IMR-90 (cell line): ENCODE measurements at regions not wholly inside any gene's neighbourhood (a gene's known extent, or its start where the extent isn't known, plus 50 kb on each side); places are given as distances from the start of the nearest gene placed in this dataset.

Experiments used
- BHLHE40 ChIP-seq: fragments of 150-350 bp; IDR thresholded peaks from 2 replicates; pipeline ENCODE4 v1.6.1; 2016; ENCODE audit warnings: mild to moderate bottlenecking, low read depth, low read length
- MAFK ChIP-seq: IDR thresholded peaks from 2 replicates; pipeline ENCODE4 v1.6.1; 2012; ENCODE audit warnings: low read depth, low read length, improper control_type of control experiment
- MXI1 ChIP-seq: IDR thresholded peaks from 2 replicates; pipeline ENCODE4 v1.6.1; 2012; ENCODE audit warnings: low read depth, mild to moderate bottlenecking, low read length, moderate library complexity, borderline replicate concordance
- NFE2L2 ChIP-seq: fragments of 150-350 bp; IDR thresholded peaks from 2 replicates; pipeline ENCODE4 v1.6.1; 2016; ENCODE audit warnings: low read depth, mild to moderate bottlenecking, low read length
- POLR2A ChIP-seq: IDR thresholded peaks from 2 replicates; pipeline ENCODE4 v1.6.1; 2012; ENCODE audit warnings: mild to moderate bottlenecking, low read depth, low read length
- USF2 ChIP-seq: fragments of 150-350 bp; IDR thresholded peaks from 2 replicates; pipeline ENCODE4 v1.6.1; 2017; ENCODE audit warnings: mild to moderate bottlenecking, antibody characterized with exemption, low read length, low read depth
- TF ChIP-seq, protein P1 (sequence below): conservative IDR thresholded peaks from 2 replicates; pipeline ENCODE4 v1.5.1; 2012; ENCODE audit warnings: mild to moderate bottlenecking, low read depth, low read length, improper control_type of control experiment
- TF ChIP-seq, protein P2 (sequence below): fragments of 150-350 bp; IDR thresholded peaks from 2 replicates; pipeline ENCODE4 v1.6.1; 2016; ENCODE audit warnings: low read depth, mild to moderate bottlenecking, low read length, moderate library complexity, borderline replicate concordance

DNA sequence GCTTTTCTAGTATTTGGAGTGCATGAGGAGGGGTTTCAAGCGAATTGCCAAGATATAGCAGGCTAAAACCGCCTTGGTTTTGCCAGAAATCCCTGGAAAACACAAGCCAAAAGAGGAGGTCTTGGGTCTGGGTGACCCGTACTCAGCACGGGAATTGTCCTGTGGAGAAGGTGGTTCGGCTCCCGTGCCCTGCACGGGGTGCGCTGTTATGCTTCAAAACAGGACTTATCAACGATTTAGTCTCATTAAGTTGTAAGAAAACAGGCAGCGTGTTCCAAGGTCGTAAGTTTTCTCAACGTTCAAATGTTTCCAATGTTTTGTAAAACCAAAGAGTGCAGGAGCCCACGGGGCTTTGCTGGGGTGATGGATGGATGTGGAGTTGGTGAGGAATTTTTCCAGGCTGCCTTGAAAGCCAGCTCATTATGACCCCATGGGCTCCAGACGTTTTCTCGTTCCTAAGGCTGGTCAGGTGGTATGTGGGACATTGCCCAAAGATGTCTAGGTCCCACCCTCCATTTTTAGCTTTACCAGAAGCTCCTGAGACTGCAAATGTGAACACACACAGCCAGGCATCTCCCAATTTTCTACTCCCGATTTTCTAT lies 75.4 kb upstream of the CLDN14 start:
- TF ChIP-seq, protein P1, sequence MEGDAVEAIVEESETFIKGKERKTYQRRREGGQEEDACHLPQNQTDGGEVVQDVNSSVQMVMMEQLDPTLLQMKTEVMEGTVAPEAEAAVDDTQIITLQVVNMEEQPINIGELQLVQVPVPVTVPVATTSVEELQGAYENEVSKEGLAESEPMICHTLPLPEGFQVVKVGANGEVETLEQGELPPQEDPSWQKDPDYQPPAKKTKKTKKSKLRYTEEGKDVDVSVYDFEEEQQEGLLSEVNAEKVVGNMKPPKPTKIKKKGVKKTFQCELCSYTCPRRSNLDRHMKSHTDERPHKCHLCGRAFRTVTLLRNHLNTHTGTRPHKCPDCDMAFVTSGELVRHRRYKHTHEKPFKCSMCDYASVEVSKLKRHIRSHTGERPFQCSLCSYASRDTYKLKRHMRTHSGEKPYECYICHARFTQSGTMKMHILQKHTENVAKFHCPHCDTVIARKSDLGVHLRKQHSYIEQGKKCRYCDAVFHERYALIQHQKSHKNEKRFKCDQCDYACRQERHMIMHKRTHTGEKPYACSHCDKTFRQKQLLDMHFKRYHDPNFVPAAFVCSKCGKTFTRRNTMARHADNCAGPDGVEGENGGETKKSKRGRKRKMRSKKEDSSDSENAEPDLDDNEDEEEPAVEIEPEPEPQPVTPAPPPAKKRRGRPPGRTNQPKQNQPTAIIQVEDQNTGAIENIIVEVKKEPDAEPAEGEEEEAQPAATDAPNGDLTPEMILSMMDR = no peak
- no peak for TF ChIP-seq USF2
- no peak for TF ChIP-seq MAFK
- no peak for TF ChIP-seq BHLHE40
- TF ChIP-seq POLR2A = no peak
- TF ChIP-seq MXI1 = no peak
- TF ChIP-seq, protein P2, sequence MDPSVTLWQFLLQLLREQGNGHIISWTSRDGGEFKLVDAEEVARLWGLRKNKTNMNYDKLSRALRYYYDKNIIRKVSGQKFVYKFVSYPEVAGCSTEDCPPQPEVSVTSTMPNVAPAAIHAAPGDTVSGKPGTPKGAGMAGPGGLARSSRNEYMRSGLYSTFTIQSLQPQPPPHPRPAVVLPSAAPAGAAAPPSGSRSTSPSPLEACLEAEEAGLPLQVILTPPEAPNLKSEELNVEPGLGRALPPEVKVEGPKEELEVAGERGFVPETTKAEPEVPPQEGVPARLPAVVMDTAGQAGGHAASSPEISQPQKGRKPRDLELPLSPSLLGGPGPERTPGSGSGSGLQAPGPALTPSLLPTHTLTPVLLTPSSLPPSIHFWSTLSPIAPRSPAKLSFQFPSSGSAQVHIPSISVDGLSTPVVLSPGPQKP = no peak
- TF ChIP-seq NFE2L2 = no peak
